Astrocyte (in vitro differentiated cells and primary cell): ENCODE measurements at regions not wholly inside any gene's neighbourhood (a gene's known extent, or its start where the extent isn't known, plus 50 kb on each side); places are given as distances from the start of the nearest gene placed in this dataset.

Experiments used
- DNase-seq: peaks from one replicate; pipeline ENCODE4 v3.0.0-alpha.2; 2010; ENCODE audit warnings: low read depth
- FAIRE-seq: peaks from 2 replicates; lab custom pipeline; 2011; peaks lifted over from hg19 to GRCh38; lab: Jason Lieb, UNC
- H2AFZ ChIP-seq: 2 replicates; pipeline ENCODE4 v1.6.0; 2012; ENCODE audit warnings: low read depth, low read length, inconsistent platforms
- H3K27ac ChIP-seq: 2 replicates; pipeline ENCODE4 v1.5.1; 2011; ENCODE audit warnings: low read depth, low read length, inconsistent platforms
- H3K27me3 ChIP-seq: 2 replicates; pipeline ENCODE4 v1.6.0; 2011; ENCODE audit warnings: low read length, inconsistent platforms; ENCODE audit not compliant: insufficient read depth
- H3K36me3 ChIP-seq: 2 replicates; pipeline ENCODE4 v1.5.1; 2011; ENCODE audit warnings: low read length, inconsistent platforms; ENCODE audit not compliant: insufficient read depth
- H3K4me1 ChIP-seq: 2 replicates; pipeline ENCODE4 v1.5.1; 2011; ENCODE audit warnings: low read length, inconsistent platforms; ENCODE audit not compliant: insufficient read depth
- H3K4me2 ChIP-seq: 2 replicates; pipeline ENCODE4 v1.6.0; 2012; ENCODE audit warnings: low read length, inconsistent platforms
- H3K4me3 ChIP-seq: 2 replicates; pipeline ENCODE4 v1.5.1; 2011; ENCODE audit warnings: low read depth, mild to moderate bottlenecking, low read length, inconsistent platforms; ENCODE audit not compliant: insufficient read depth
- H3K79me2 ChIP-seq: 2 replicates; pipeline ENCODE4 v1.6.0; 2012; ENCODE audit warnings: mild to moderate bottlenecking, low read length, inconsistent platforms; ENCODE audit not compliant: insufficient read depth
- H3K9ac ChIP-seq: 2 replicates; pipeline ENCODE4 v1.6.0; 2012; ENCODE audit warnings: mild to moderate bottlenecking, low read length, inconsistent platforms
- H3K9me3 ChIP-seq: 2 replicates; pipeline ENCODE4 v1.5.1; 2012; ENCODE audit warnings: low read depth, mild to moderate bottlenecking, low read length, inconsistent platforms; ENCODE audit not compliant: insufficient read depth
- H4K20me1 ChIP-seq: 2 replicates; pipeline ENCODE4 v1.6.0; 2012; ENCODE audit warnings: low read length, inconsistent platforms; ENCODE audit not compliant: insufficient read depth
- H3K27ac Mint-ChIP-seq: one replicate; pipeline ENCODE4 v1.8.0; 2021; ENCODE audit warnings: mild to moderate bottlenecking, mixed read lengths; ENCODE audit not compliant: unreplicated experiment
- H3K27me3 Mint-ChIP-seq: one replicate; pipeline ENCODE4 v1.8.0; 2021; ENCODE audit warnings: low read depth, mixed read lengths; ENCODE audit not compliant: unreplicated experiment
- H3K36me3 Mint-ChIP-seq: one replicate; pipeline ENCODE4 v1.8.0; 2021; ENCODE audit warnings: low read depth, mixed read lengths; ENCODE audit not compliant: unreplicated experiment
- H3K4me1 Mint-ChIP-seq: one replicate; pipeline ENCODE4 v1.8.0; 2021; ENCODE audit warnings: low read depth, mixed read lengths; ENCODE audit not compliant: unreplicated experiment
- H3K4me3 Mint-ChIP-seq: one replicate; pipeline ENCODE4 v1.8.0; 2021; ENCODE audit warnings: mild to moderate bottlenecking, moderate library complexity, mixed read lengths; ENCODE audit not compliant: unreplicated experiment
- H3K9me3 Mint-ChIP-seq: one replicate; pipeline ENCODE4 v1.8.0; 2021; ENCODE audit warnings: mild to moderate bottlenecking, mixed read lengths; ENCODE audit not compliant: unreplicated experiment
- CTCF ChIP-seq: IDR thresholded peaks from 2 replicates; pipeline ENCODE4 v1.5.1; 2011; ENCODE audit warnings: low read depth, mild to moderate bottlenecking, inconsistent platforms, low read length, moderate library complexity; ENCODE audit not compliant: insufficient read depth
- EZH2 ChIP-seq: IDR thresholded peaks from 2 replicates; pipeline ENCODE4 v1.6.1; 2012; ENCODE audit warnings: mild to moderate bottlenecking, low read length, inconsistent platforms; ENCODE audit not compliant: insufficient read depth

- DNase-seq (no peak), FAIRE-seq (no peak)
- Histone ChIP-seq H3K9me3 (no peaks in the 10 kb centered on the region), H3K9ac (no peak overlapping the region), H2AFZ (no peak overlapping the region), H4K20me1 (no peaks in the 10 kb centered on the region), H3K79me2 (no peaks in the 10 kb centered on the region), H3K27me3 (no peaks in the 10 kb centered on the region), H3K27ac (no peak overlapping the region), H3K4me3 (no peak overlapping the region), H3K4me1 (no peaks in the 10 kb centered on the region), H3K36me3 (no peaks in the 10 kb centered on the region), H3K4me2 (no peak overlapping the region)
- TF ChIP-seq EZH2 = no peak
- TF ChIP-seq CTCF = no peak
- Mint-ChIP-seq H3K27ac (no peak overlapping the region), H3K36me3 (no peaks in the 10 kb centered on the region), H3K9me3 (peaks cover 2% of the 10 kb centered on the region), H3K27me3 (no peaks in the 10 kb centered on the region), H3K4me3 (no peak overlapping the region), H3K4me1 (no peaks in the 10 kb centered on the region)
Measured at GRCh38 chr1:82722608-82723007, 921.9 kb downstream of the ADGRL2 start.

GRCh38 chr1:82721702-82722101, 921.0 kb downstream of the ADGRL2 start:
- Histone ChIP-seq H3K9me3 (no peaks in the 10 kb centered on the region), H3K9ac (no peak overlapping the region), H2AFZ (no peak overlapping the region), H3K27ac (no peak overlapping the region), H3K4me3 (no peak overlapping the region), H3K36me3 (no peaks in the 10 kb centered on the region), H3K27me3 (no peaks in the 10 kb centered on the region), H3K4me2 (no peak overlapping the region), H3K79me2 (no peaks in the 10 kb centered on the region), H4K20me1 (no peaks in the 10 kb centered on the region), H3K4me1 (no peaks in the 10 kb centered on the region)
- no peak for TF ChIP-seq CTCF
- TF ChIP-seq EZH2 = no peak
- Mint-ChIP-seq H3K9me3 (peaks cover 2% of the 10 kb centered on the region), H3K27me3 (no peaks in the 10 kb centered on the region), H3K4me3 (no peak overlapping the region), H3K36me3 (no peaks in the 10 kb centered on the region), H3K4me1 (no peaks in the 10 kb centered on the region), H3K27ac (no peak overlapping the region)
- FAIRE-seq (no peak), DNase-seq (no peak)

- no peak for DNase-seq
- peaks cover 3% of the 10 kb centered on the region for H3K9me3 Mint-ChIP-seq
Measured at GRCh38 chr1:82718719-82719419, 918.1 kb downstream of the ADGRL2 start.

More at GRCh38 chr1:82718719-82719419, 918.1 kb downstream of the ADGRL2 start:
- no peaks in the 10 kb centered on the region for H3K4me1 Mint-ChIP-seq
- FAIRE-seq = no peak
- Histone ChIP-seq H3K9me3 (no peaks in the 10 kb centered on the region), H3K4me2 (no peak overlapping the region), H2AFZ (no peak overlapping the region), H3K4me1 (no peaks in the 10 kb centered on the region), H3K27ac (no peak overlapping the region), H3K36me3 (no peaks in the 10 kb centered on the region), H3K27me3 (no peaks in the 10 kb centered on the region), H3K9ac (no peak overlapping the region), H4K20me1 (no peaks in the 10 kb centered on the region), H3K4me3 (no peak overlapping the region), H3K79me2 (no peaks in the 10 kb centered on the region)
- TF ChIP-seq EZH2 (no peak), CTCF (no peak)
- H3K27ac Mint-ChIP-seq = no peak overlapping the region
- no peak overlapping the region for H3K4me3 Mint-ChIP-seq
- no peaks in the 10 kb centered on the region for H3K27me3 Mint-ChIP-seq
- H3K36me3 Mint-ChIP-seq = no peaks in the 10 kb centered on the region
